SKM-1 treated with dmso at 0.1 percent for 144 hours (cell line): ENCODE measurements at regions not wholly inside any gene's neighbourhood (a gene's known extent, or its start where the extent isn't known, plus 50 kb on each side); places are given as distances from the start of the nearest gene placed in this dataset.
"Not testable (repeated sequence)": the region's sequence is repeated elsewhere in the genome, so short reads cannot be mapped to it uniquely, and the experiment has no call there.

Experiments
- DNase-seq: peaks from one replicate; lab custom pipeline; 2025; ENCODE audit not compliant: unreplicated experiment; lab: John Stamatoyannopoulos, UW

DNA sequence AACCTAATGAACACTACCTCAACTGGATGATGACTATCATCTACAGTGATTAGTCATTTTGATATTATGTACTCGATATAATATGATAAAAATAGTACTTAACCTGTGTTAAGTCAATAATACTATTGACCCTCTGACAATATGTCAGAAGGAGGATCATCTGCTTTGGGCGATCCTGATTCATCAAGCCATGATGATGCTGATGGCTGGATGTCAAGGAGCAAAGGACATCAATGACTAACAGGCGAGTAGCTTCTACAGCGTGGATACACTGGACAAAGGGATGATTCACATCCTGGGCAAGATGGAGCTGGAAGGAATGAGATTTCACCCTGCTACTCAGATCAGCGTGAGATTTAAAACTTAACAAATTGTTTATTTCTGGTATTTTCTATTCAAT lies 94.4 kb upstream of the SKAP2 start:
- no peak for DNase-seq

GRCh38 chr7:26955516-26955915 lies 91.1 kb upstream of the SKAP2 start:
- no peak for DNase-seq

DNA sequence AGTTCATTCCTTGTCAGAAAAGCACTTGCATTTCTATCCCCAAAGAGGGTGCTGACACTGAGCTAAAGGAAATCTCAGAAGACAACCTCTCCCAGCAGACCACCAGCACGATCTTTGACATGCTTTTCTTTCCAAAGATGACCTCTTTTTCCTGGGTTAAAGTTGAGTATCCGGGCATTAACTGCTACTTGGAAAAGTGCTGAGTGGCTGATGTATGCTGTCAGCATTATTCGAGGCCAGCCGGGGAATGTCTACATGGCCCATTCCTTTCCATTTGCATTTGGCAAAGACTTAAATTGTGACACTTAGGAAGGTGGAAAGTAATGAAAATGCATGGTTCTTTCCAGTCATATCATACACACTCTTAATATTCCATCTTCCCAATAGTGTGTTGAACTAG lies 90.6 kb upstream of the SKAP2 start:
- no peak for DNase-seq

DNA sequence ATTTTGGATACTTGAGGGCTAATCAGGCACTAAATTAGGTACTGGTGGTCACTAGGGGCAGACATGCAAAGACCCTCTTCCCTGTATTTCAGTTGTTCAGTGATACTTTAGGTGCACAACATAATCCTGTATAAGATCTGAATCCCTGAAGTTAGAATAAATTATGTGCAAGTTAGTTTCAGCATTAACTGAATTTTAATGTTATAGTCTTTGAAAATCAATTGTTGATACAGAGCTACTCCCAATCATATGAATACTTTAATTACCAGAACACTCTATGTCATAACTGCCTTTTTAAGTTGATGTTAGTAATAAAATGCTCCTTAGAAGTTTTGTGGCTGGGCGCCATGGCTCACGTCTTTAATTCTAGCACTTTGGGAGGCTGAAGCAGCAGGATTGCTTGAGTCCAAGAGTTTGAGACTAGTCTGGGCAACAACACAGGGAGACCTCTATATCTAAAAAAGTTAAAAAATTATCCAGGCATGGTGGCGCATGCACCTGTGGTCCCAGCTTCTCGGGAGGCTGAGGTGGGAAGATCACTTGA lies 87.1 kb upstream of the SKAP2 start:
- DNase-seq: no peak

GRCh38 chr7:26950889-26951288 lies 86.5 kb upstream of the SKAP2 start:
- DNase-seq: no peak

DNA sequence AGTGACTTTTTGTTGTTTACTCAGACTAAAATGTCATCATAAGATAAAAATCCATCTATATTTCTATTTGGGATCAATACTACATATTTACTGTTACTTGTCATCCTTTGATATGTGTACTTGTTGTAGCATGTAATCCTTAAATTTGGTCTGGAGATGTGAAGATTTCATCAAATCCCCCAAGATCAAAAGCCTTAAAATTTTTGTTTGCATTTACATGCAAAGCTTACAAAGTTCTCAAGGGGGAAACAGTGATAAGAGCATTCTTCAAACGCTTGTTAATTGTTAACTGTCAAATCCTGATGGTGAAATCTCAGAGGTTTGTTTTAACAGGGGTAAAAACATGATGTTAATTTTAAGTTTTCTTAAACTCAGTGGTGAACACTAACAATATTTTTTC lies 84.9 kb upstream of the SKAP2 start:
- DNase-seq: no peak

- DNase-seq: no peak
Measured at GRCh38 chr7:26948617-26949118, 84.3 kb upstream of the SKAP2 start.

DNA sequence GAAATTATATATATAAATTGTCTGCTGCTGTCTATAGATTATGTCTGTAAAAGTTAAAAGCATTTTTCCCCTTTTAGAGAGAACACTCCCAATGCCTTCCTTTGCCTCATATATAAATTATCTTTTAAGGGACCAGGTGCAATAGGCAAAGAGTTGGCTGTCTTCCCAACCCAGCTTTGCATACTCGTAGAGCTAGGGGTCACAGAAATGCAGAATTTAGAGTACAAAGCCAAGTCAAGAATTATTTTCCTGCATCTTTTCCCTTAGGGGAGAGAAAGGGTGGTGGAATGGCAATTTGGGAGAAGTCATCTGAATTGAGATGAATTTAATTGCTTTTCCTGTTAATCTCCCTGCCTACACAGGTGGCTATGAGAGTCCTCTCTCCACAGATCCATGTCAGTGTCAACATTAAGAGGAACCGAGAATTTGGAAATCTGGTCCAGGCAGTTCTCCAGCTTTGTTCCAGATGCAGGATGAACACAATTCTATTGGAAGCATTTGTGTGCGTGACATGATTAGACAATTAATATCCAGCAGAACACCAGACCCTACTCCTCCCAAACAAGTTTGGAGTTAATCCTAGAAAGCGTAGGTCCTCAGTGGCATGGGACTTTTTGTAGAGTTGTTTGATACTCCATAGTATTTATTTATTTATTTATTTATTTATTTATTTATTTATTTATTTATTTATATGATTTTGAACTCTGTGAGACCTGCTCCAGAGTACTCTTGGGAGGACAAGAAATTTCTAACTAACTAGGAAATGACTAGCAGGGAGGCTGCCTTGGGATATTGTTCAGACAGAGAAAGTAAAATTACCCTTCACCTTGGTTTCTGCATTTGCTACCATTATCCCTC lies 80.3 kb upstream of the SKAP2 start:
- DNase-seq: no peak

DNA sequence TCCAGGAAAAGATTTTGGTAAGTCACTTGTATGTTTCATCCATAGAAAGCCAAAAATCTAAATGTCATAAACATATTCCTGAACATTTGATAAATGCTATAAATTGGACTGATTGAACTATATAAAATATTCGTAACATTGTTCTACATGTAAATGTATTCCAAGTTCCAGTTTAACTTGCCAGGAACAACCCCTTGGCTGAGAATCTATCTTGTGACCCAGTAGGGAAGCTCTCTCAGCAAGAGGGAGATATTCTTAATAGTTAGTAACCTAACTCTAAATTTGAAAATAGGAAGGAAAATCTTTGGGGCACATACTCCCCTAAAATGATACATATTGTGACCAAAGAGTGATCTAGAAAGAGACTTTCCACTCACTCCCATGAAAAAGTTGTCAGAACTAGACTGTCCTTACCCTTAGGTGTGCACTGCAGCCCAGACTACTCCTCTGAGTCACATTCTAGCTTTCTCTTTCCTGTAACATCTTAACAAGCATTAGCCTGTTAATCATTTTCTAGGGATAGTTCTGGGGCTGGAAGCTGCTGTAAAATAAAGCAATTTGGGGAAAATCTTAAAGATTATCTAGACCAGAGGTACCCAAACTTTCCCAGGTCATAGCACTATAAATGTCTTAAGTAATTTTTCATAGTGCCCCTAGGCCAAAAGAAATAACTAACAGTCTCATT lies 73.7 kb upstream of the SKAP2 start:
- DNase-seq: no peak

- DNase-seq: no peak
Measured at GRCh38 chr7:26937306-26937705, 72.9 kb upstream of the SKAP2 start.

- DNase-seq: not testable (repeated sequence)
Measured at GRCh38 chr7:26932616-26933015, 68.2 kb upstream of the SKAP2 start.

DNA sequence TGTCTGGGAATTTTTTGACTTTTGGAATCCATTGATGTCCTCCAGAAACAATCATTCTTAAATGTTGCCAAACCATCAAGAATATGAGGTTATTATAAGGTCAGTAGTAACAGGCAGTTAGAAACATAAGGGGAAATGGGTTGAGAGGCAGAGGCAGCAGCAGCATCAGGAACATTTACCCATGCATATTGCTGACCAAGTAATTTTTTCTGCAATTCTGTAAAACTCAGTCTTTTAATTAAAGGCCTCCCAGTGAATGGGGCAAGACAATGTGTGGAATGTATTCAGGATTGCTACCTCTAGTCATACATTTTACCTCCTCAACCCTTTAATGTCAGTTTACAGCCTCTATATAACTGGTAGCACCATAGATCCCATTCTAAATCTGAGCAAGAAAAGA lies 66.5 kb upstream of the SKAP2 start:
- no peak for DNase-seq

DNA sequence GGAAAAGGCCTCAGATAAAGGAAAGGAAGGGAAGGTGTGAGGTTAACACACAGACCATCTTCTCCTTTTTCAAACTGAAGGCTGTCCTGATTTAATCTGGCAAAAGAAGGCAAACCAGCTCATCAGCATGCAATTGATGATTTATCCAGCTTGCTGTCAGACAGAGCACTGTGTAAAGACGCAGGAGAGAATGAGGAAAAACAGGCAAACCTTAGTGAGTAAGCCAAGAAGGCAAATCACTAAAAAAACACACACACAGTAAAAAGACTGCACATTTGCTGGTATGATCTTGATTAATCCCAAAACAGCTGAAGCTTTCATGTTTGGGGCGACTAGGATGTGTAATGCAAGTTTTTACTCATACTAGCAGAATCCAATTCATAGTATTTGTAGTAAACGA lies 65.8 kb upstream of the SKAP2 start:
- DNase-seq: no peak

GRCh38 chr7:26928703-26929347 lies 64.4 kb upstream of the SKAP2 start:
- DNase-seq: no peak

DNA sequence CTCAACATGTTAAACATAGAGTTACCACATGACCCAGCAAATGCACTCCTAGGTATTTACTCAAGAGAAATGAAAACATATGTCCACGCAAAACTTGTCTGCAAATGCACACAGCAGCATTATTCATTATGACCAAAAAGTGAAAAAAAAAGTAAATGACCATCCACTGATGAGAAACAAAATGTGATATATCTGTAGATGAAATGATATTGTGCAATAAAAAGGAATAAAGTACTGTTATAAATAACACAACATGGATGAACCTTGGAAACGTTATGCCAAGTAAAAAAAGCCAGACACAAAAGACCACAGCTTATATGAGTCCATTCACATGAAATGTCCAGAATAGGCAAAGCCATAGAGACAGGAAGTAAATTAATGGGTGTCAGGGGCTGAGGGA lies 61.4 kb upstream of the SKAP2 start:
- no peak for DNase-seq

DNA sequence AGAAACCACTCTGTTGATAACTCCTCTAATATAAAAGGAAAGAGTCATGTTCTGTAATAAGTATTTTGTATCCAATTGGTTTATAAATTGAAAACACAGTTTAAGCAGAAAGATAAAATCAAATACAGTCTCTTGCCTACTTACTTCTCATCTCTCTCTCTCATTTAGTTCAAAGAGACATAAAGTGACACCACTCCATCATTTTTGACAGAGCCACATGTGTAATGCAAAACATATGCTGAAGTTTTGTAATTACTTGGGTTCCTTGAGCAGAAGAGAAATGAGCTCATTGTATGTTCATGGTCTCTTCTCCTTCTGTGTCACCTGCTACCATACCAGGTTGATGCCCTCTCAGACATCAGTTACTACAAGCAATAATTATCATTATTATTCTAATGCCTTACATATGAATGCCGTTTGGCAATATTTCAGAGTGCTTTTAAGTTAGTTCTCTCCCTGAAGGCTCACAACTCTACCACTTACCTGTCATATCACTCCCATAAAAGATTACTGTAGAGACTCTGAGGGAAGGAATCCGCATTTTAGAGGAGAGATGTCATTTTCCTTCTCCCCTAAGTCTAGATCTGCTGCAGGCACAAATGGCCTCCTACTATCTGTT lies 59.9 kb upstream of the SKAP2 start:
- DNase-seq: no peak

- no peak for DNase-seq
Measured at GRCh38 chr7:26919906-26920493, 55.6 kb upstream of the SKAP2 start.

- DNase-seq: no peak
Measured at GRCh38 chr7:26918241-26918640, 53.9 kb upstream of the SKAP2 start.

GRCh38 chr7:26916779-26917320 lies 52.5 kb upstream of the SKAP2 start:
- DNase-seq: no peak

DNA sequence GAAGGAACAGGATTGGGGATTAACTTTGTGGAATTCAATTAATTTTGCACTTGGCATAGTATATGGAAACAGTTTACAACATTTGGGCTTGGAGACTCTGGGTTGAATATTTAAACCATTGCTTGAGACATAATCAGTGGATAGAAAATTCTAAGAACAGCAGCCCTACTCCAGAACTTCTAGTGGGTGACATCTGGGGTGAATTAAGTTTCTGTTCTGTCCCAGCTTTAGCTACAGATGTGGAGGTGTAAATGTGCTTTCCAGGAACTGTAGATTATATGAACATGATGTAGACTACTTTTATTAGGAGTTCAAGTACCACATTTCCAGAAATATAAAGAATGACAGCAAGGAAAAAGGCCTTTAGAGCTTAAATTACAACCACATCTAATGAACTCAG lies 51.9 kb upstream of the SKAP2 start:
- DNase-seq: no peak
